Neural cell (in vitro differentiated cells): ENCODE measurements at regions not wholly inside any gene's neighbourhood (a gene's known extent, or its start where the extent isn't known, plus 50 kb on each side); places are given as distances from the start of the nearest gene placed in this dataset.

ENCODE experiments used
- H2AFZ ChIP-seq: fragments of 200-600, 300-800 bp; sonication (generic), shearing (Covaris generic); 2 replicates; pipeline ENCODE4 v1.6.0; 2014; ENCODE audit warnings: low read depth, mild to moderate bottlenecking, antibody characterized with exemption, low read length, moderate library complexity
- H3F3A ChIP-seq: fragments of 200-600 bp; shearing (Covaris generic); 2 replicates; pipeline ENCODE4 v1.6.1; 2016; ENCODE audit warnings: mild to moderate bottlenecking, moderate library complexity, mixed read lengths, antibody characterized with exemption, low read length; ENCODE audit not compliant: insufficient read depth, poor library complexity, severe bottlenecking
- H3K27ac ChIP-seq: fragments of 200-600, 300-800 bp; sonication (generic), shearing (Covaris generic); 2 replicates; pipeline ENCODE4 v1.5.1; 2014; ENCODE audit warnings: mild to moderate bottlenecking, low read length, moderate library complexity
- H3K27me3 ChIP-seq: fragments of 300-800, 200-600 bp; sonication (generic), shearing (Covaris generic); 2 replicates; pipeline ENCODE4 v1.6.0; 2014; ENCODE audit warnings: mild to moderate bottlenecking, low read depth, low read length, moderate library complexity; ENCODE audit not compliant: insufficient read depth
- H3K36me3 ChIP-seq: fragments of 300-800, 200-600 bp; sonication (generic), shearing (Covaris generic); 2 replicates; pipeline ENCODE4 v1.5.1; 2014; ENCODE audit warnings: mild to moderate bottlenecking, antibody characterized with exemption, low read length, moderate library complexity; ENCODE audit not compliant: insufficient read depth
- H3K4me2 ChIP-seq: fragments of 300-800, 200-600 bp; sonication (generic), shearing (Covaris generic); 2 replicates; pipeline ENCODE4 v1.6.0; 2014; ENCODE audit warnings: mild to moderate bottlenecking, low read length
- H3K4me3 ChIP-seq: fragments of 300-800, 200-600 bp; sonication (generic), shearing (Covaris generic); 2 replicates; pipeline ENCODE4 v1.5.1; 2014; ENCODE audit warnings: mild to moderate bottlenecking, low read length, moderate library complexity
- H3K79me2 ChIP-seq: fragments of 200-600 bp; shearing (Covaris generic); replicated peaks from 2 replicates; pipeline ENCODE4 v1.6.0; 2014; ENCODE audit warnings: mild to moderate bottlenecking, low read length, moderate library complexity; ENCODE audit not compliant: insufficient read depth
- H3K9ac ChIP-seq: fragments of 300-800, 200-600 bp; sonication (generic), shearing (Covaris generic); 2 replicates; pipeline ENCODE4 v1.6.1; 2016; ENCODE audit warnings: mild to moderate bottlenecking, low read length, mixed read lengths
- H3K9me2 ChIP-seq: fragments of 200-600 bp; shearing (Covaris generic); 2 replicates; pipeline ENCODE4 v1.6.1; 2016; ENCODE audit warnings: mild to moderate bottlenecking, low read length, mixed read lengths; ENCODE audit not compliant: insufficient read depth
- H3K9me3 ChIP-seq: fragments of 200-600, 300-800 bp; sonication (generic), shearing (Covaris generic); 2 replicates; pipeline ENCODE4 v1.6.1; 2016; ENCODE audit warnings: mild to moderate bottlenecking, mixed run types, low read length, moderate library complexity, mixed read lengths
- H4K20me1 ChIP-seq: fragments of 200-600 bp; shearing (Covaris generic); 2 replicates; pipeline ENCODE4 v1.6.1; 2016; ENCODE audit warnings: mild to moderate bottlenecking, mixed run types; ENCODE audit not compliant: insufficient read depth
- CTCF ChIP-seq: fragments of 450-650 bp; IDR thresholded peaks from 2 replicates; pipeline ENCODE4 v1.5.1; 2014; ENCODE audit warnings: antibody characterized with exemption, mild to moderate bottlenecking, moderate library complexity; ENCODE audit not compliant: poor library complexity, severe bottlenecking
- EP300 ChIP-seq: fragments of 450-650 bp; conservative IDR thresholded peaks from 2 replicates; pipeline ENCODE4 v1.6.1; 2014; ENCODE audit warnings: antibody characterized with exemption, mild to moderate bottlenecking, moderate library complexity; ENCODE audit not compliant: poor library complexity, severe bottlenecking
- EZH2 ChIP-seq: fragments of 200-600, 300-800 bp; shearing (Covaris generic), sonication (generic); IDR thresholded peaks from 2 replicates; pipeline ENCODE4 v1.6.1; 2014; ENCODE audit warnings: antibody characterized with exemption, low read length, borderline replicate concordance, mild to moderate bottlenecking; ENCODE audit not compliant: insufficient read depth, poor library complexity, severe bottlenecking
- MXI1 ChIP-seq: fragments of 450-650 bp; conservative IDR thresholded peaks from 2 replicates; pipeline ENCODE4 v1.6.1; 2014; ENCODE audit warnings: antibody characterized with exemption, mild to moderate bottlenecking; ENCODE audit not compliant: poor library complexity, severe bottlenecking
- POLR2AphosphoS5 ChIP-seq: IDR thresholded peaks from 2 replicates; pipeline ENCODE4 v1.6.1; 2012
- RAD21 ChIP-seq: fragments of 450-650 bp; conservative IDR thresholded peaks from 2 replicates; pipeline ENCODE4 v1.6.1; 2014; ENCODE audit warnings: antibody characterized with exemption, mild to moderate bottlenecking, moderate library complexity
- REST ChIP-seq: IDR thresholded peaks from 2 replicates; pipeline ENCODE4 v1.6.1; 2012; ENCODE audit warnings: borderline replicate concordance
- SMC3 ChIP-seq: fragments of 450-650 bp; conservative IDR thresholded peaks from 2 replicates; pipeline ENCODE4 v1.6.1; 2014; ENCODE audit warnings: antibody characterized with exemption, mild to moderate bottlenecking, moderate library complexity; ENCODE audit not compliant: poor library complexity
- TAF1 ChIP-seq: IDR thresholded peaks from 2 replicates; pipeline ENCODE4 v1.6.1; 2012; ENCODE audit warnings: low read depth

- no peaks in the 10 kb centered on the region for H3F3A ChIP-seq
- H3K9me2 ChIP-seq: no peaks in the 10 kb centered on the region
- no peak for TF ChIP-seq SMC3
- no peak for TF ChIP-seq EP300
- no peak for TF ChIP-seq MXI1
- TF ChIP-seq REST: no peak
- no peak for TF ChIP-seq EZH2
- TF ChIP-seq CTCF: no peak
- no peak for TF ChIP-seq TAF1
- TF ChIP-seq RAD21: no peak
- TF ChIP-seq POLR2AphosphoS5: no peak
- no peaks in the 10 kb centered on the region for H3K79me2 ChIP-seq
- no peak overlapping the region for H3K4me2 ChIP-seq
- no peaks in the 10 kb centered on the region for H4K20me1 ChIP-seq
- H2AFZ ChIP-seq: no peak overlapping the region
- H3K9ac ChIP-seq: no peak overlapping the region
- H3K9me3 ChIP-seq: no peaks in the 10 kb centered on the region
- H3K27me3 ChIP-seq: no peaks in the 10 kb centered on the region
- no peaks in the 10 kb centered on the region for H3K36me3 ChIP-seq
- H3K27ac ChIP-seq: no peak overlapping the region
- H3K4me3 ChIP-seq: no peak overlapping the region
These were observed 262.8 kb upstream of the CDH6 start for GRCh38 chr5:30930736-30931135.

- no peaks in the 10 kb centered on the region for H3K9me3 ChIP-seq
- no peak overlapping the region for H2AFZ ChIP-seq
- no peaks in the 10 kb centered on the region for H3K79me2 ChIP-seq
- H3K9ac ChIP-seq: no peak overlapping the region
- no peak for TF ChIP-seq EP300
- no peak for TF ChIP-seq TAF1
- no peak for TF ChIP-seq CTCF
- no peak for TF ChIP-seq SMC3
- no peak for TF ChIP-seq RAD21
- TF ChIP-seq MXI1: no peak
- TF ChIP-seq REST: no peak
- no peak for TF ChIP-seq POLR2AphosphoS5
- TF ChIP-seq EZH2: no peak
- no peaks in the 10 kb centered on the region for H4K20me1 ChIP-seq
- H3K27ac ChIP-seq: no peak overlapping the region
- no peaks in the 10 kb centered on the region for H3K36me3 ChIP-seq
- no peaks in the 10 kb centered on the region for H3K9me2 ChIP-seq
- H3K4me3 ChIP-seq: no peak overlapping the region
- H3K27me3 ChIP-seq: no peaks in the 10 kb centered on the region
- no peaks in the 10 kb centered on the region for H3F3A ChIP-seq
- H3K4me2 ChIP-seq: no peak overlapping the region
These were observed 264.5 kb upstream of the CDH6 start for GRCh38 chr5:30928956-30929355.
